Ammon's horn (tissue), 1 donor: ENCODE measurements at regions not wholly inside any gene's neighbourhood (a gene's known extent, or its start where the extent isn't known, plus 50 kb on each side); places are given as distances from the start of the nearest gene placed in this dataset.
"Not testable (repeated sequence)": the region's sequence is repeated elsewhere in the genome, so short reads cannot be mapped to it uniquely, and the experiment has no call there.

Experiments used
- DNase-seq: peaks from one replicate; pipeline ENCODE4 v3.0.0-alpha.2; 2016; ENCODE audit warnings: low spot score

DNA sequence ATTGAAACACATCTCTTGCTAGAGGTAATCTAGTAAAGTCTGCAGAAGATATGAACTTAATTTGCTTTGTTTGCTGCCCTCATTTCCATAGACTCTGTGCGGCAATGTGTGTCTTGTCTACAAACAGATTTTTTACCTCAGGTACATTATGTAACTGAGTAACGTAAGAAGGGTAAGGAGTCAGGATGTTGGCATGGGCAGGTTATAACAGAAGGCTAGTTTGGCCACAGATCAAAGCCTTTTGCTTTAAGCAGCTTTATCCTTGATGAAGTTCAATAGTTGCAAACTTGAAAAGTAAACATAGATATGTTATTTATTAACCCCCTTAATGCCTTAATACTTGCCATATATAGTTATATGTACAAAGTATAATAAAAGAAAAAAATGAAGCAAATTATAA is 391.6 kb upstream of the FKBP1C start:
- no peak for DNase-seq

DNA sequence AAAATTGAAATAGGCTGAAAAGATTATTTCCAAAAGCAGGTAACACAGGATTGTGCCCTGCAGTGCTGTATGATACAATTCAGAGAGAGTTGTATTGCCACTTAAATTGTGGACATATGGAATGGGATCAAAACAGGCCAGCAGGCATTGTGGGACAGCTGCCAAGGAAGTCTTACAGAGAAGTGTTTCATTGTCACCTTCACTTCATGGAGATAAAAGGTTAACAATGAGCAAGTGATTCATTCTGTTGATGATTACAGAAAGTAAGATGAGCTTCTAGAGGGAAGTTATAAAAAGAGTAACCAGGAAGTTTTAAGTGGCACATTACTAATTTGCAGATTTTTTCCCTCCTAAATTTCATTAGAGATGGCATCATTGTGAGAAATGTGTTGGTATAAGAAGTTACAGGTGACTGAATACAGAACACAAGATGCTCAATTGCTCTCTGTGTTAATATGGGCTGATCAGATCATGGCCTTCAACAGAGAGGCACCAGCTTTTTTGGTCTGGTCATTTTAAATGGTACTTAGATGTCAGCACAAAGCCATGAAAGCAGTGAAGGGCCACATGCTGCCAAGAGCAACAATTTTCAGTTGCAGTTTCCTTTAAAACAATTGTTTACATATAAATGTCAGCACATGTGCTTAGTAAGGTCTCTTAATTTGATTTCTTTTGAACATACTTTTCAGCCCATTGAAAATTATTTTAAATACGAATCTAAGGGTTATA is 402.5 kb upstream of the FKBP1C start:
- no peak for DNase-seq

DNA sequence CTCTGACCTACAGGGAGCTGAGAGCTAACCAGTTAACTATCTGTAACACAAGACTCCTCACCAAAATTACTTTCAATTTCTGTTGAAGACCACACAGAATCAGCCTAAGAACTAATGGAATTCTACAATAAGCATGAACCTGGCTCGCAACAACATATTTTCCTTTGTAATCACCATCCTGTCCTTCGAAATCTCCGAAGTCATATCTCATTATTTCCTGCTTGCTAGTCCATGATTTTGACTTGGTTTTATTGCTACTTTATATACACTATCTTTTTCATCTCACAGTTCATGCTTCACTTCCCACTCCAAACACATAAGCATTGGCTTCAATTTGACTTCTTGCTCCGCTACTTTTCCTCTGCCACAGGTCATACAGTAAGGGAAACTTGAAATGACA is 405.8 kb upstream of the FKBP1C start:
- no peak for DNase-seq

DNA sequence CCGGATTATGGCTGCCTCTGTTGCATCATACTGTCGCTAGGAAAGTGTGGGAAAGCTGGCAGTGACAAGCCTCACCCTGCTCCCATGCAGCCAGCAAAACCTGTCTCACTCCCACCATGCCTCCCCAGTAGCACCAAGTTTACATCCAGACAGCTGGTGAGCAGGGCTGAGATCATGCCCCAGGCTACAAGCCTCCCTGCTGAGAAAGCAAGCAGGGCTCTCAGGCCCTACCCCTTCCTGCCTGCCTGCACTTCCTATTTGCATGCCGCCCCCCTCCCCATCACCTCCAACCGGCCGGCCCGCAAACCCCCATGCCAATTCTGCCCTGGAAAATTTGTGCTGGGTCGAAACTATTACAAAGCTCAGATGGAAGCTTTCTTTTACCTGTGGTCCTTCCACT is 408.2 kb upstream of the FKBP1C start:
- DNase-seq: no peak

DNA sequence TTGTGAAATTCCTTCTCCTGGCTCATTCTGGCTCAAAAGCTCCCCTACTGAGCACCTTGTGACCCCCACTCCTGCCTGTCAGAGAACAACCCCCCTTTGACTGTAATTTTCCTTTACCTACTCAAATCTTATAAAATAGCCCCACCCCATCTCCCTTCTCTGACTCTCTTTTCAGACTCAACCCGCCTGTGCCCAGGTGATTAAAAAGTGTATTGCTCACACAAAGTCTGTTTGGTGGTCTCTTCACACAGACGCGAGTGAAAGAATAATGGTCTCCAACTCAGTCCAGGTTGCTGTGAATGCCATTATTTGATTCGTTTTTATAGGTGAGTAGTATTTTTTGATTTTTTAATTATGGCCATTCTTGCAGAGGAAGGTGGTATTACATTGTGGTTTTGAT is 414.1 kb upstream of the FKBP1C start:
- no peak for DNase-seq

DNA sequence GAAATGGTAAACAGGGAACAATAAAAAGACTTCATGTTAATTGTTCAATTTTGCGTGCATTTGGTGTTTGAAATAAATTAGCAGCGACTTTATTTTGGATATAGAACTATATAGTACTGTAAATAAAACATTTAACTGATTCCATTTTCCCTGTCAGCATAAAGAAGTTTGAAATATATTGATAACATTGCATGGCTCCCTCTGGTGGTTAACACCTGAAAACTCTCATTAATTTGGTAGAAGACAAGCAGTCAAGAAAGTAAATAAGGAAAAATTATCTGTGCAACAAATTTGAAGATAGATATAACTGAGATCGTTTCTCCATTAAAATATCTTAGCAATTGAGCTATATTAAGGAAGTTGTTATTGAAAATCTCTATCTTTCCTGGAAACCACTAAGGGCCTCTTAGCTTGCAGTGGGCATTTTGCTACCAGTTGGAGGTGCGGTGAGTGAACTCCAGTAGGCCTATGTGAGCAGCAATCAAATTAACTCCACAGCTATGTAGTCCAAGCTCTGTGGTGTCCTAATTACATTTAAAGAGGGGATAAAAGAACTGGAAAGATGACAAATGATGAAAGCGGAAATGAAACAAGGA is 435.7 kb upstream of the FKBP1C start:
- peak; percentile 37 for DNase-seq

DNA sequence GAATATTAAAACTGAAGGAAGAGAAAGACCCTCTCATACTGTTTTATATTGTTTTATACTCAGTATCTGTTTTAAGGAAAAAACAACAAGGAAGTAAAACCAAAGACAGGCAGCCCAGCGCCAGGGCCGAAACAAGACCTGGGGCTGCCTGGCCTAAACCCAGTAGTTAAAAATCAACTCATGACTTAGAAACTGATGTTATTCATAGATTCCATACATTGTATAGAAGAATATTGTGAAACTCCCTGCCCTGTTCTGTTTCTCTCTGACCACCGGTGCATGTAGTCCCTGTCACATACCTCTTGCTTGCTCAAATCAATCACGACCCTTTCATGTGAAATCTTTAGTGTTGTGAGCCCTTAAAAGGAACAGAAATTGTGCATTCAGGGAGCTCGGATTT is 445.1 kb upstream of the FKBP1C start:
- DNase-seq: not testable (repeated sequence)

DNA sequence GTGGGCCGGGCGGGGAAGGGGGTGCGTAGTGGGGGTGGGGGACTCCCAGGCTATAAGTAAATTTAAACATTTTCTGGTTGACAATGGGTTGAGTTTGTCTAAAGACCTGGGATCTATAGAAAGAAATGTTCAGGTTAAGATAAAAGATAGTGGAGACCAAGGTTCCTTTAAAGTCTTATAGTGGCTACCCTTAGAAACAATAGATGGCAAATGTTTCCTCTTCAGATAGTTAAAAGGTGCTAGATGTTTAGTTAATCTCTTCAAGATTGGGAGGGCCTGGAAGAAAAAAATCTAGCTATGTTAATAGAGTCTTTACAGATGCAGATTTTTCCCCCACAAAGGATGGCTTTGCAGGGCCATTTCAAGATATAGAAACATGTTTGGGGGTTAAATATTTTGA is 446.4 kb upstream of the FKBP1C start:
- DNase-seq: no peak

DNA sequence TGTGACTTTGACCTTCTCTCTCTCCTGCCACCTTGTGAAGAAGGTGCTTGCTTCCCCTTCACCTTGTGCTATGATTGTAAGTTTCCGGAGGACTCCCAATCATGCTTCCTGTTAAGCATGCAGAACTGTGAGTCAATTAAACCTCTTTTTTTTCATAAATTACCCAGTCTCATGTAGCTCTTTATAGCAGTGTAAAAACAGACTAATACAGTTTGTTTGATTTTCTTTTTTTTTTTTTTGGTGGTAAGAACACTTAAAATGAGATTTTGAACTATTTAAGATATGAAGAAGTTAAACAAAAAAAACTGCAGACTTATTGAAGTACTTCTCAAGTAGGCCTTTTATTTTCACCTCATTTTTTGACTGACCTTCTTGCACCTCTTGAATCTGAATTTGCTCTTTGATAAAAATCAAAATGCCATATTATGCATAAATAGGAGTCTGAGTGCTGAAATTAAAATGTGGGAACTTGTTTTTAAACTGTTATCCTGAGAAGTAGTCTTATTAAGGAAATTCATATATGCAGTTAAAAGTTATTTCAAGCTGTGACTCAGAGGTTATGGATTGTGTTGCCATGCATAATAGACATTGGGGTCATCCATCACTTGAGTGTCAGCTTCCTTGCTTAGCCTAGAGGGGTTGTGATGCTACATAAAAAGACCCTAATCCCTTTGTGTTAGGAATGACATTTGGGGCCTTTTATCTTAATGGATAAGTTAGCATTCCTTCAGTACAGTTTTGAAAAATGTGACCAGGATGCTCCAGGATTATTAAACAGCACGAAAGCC is 447.9 kb upstream of the FKBP1C start:
- no peak for DNase-seq

DNA sequence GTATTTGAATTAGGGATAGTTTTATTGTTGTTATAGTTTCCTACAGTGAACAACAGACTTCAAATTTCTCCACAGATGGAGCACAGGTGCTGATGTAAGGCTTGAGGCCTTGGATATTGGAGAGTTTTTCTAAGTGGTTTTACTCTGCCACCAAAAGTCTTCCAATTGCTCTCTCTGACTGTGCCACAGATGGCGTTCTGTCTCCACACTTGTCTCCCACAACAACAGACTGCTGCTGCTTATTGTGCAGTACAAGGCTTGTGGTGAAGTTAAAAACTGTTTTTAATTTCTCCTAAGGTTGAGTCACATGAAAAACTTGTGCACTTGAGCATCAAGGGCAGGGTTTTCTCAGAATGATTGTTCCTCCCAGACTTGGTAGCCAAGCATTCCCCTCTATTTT is 460.9 kb upstream of the KHDRBS2 start:
- peak; percentile 80 for DNase-seq

DNA sequence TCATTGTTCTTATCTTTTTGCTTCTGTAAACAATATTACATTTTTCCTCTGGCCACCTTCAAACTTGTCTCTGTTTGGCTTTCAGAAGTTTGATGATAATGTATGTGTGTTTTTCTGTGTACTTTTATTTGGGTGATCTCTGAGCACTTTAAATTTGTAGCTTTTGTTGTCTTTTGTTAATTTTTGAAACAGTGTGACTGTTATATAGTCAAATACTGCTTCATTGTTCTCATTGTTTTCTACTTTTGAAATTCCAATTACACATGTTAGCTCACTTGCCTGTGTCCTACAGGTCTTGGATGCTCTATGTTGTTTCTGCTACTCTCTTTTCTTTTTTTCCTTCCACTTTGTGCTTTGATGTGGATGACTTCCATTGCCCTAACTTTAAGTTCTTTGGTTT is 460.1 kb upstream of the KHDRBS2 start:
- no peak for DNase-seq

DNA sequence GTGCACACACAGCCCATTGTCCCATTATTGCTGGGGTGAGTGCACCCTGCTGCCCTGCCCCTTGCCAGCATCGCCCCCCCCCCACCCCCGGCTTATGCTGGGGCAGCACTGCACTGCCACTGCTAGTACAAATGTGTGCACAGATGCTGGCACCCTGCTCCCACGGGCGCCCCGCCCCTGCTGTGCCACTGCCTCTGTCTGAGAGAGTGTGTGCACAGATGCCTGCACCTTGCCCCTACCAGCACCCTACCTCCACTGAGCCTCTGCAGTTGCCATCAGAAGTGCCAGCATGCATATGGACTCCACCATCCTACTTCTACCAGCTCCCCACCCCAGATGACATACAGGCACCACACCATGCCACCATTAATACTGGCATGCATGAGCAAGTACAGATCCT is 454.6 kb upstream of the KHDRBS2 start:
- DNase-seq: no peak

DNA sequence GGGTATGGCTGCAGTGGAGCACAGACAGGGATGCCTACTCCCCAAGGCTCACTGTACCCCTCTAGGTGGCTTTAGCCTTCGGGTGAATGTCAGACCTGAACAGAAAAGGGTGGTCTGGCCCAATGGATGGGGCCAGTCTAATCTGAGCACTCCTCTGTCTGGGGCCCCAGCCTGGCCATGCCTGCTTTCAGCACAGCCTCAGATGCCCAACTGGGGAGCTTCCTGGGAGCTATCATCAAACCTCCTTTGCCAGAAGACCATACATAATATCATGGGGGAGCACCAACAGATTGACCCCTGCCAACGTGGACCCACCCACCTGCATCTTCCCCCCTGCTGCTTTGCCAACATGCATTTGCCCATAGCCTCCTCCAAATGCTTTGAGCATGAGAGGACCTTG is 454.1 kb upstream of the KHDRBS2 start:
- DNase-seq: no peak

DNA sequence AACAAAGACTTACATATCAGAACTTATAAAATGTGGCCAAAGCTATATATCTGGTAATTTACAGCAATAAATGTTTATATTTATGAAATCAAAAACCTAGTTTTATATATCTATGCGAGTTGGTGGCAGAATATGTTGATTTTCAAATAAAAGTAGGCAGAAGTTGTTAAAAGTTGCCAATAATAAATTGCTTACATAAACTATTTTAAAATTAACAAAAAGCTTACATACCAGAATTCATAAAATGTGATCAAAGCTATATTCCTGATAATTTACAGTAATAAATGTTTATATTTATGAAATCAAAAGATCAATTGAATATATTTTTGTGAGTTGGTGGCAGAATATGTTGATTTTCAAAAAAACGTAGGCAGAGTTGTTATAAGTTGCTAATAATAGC is 451.8 kb upstream of the KHDRBS2 start:
- no peak for DNase-seq

DNA sequence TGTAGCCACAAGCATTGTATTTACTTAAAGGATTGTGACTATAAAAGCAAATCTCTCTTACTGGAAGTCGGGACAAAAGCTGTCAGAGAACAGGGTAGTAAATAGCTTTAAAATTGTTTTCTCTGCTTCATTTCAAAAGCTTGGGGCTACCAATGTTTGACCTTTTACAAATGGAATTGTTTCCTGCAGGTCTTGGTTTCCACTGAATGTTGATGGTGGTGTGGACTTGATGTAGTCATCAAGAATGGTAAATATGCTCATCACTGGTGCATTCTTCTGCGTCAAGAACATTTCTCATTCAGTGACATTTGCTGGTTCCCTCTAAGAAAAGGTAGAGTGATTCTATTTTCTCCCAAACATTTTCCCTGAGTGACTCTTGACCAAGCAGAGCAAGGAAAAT is 435.4 kb upstream of the KHDRBS2 start:
- DNase-seq: no peak

DNA sequence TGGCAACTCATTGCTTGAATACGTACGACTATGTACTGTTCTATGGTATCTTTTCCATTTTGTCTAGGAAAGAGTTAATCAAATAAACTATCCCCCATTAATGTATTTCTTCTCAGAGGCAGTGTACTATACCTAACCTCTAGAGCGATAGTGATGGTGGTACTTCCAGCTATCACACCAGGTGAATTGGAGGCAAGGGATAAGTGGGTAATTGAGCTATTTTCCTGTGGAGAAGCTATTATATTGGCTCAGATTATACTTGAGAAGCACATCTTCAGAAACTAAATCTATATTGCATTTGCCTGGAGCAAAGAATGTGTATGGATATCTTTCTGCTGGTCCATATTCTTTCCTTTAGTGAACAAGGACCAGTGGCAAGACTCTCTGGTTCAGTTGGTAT is 430.7 kb upstream of the KHDRBS2 start:
- no peak for DNase-seq

DNA sequence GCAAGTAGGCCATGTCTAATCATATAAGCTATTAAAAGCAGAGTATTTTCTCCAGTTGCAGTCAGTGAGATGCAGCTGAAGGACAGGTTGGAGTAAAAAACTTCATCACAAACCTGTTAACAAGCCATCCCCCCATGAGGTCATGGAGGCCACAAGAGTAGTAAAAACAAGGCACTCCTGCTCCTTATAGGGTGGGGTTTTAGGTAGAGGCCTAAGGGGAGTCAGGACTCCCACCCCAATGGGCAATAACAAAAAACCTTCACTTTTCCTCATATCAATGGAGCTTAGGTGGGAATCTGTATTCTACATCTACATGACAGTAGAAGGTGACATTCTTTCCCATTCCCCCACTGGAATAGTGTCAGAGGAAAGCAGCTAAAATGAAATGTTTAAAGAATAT is 428.1 kb upstream of the KHDRBS2 start:
- DNase-seq: no peak

DNA sequence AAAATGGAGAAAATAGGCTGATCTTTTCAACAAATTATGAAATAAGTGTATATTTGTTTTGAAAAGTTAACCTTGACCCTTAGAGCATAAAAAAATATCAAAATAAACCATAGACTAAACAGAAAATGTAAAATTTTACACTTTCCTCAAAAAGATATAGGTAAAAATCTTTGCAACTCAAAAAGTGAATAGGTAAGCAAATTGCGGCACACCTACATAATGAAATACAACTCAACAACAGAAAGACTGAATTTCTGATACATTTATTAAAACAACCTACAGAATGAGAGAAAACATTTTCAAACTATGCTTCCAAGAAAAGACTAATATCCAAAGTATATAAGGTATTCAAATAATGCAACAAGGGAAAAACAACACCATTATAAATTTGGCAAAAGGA is 425.7 kb upstream of the KHDRBS2 start:
- DNase-seq: no peak

DNA sequence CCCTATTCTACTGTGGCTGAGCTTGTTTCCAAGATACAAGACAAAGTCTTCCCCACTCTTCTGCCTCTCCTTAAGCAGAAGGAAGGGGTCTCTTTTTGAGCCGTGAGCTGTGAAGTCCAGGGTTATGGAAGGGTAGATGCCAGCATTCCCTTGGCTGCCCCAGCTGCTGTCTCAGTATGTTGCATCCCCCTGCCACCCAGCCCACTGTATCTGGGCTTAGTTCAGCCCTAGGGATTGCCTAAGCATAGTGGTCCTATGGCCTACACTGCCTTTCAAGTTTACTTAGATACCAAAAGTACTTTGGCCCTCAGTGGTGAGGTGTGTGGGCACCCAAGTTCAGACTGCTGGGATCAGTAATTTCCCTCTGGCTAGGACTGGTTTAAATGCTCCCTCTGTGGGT is 421.9 kb upstream of the KHDRBS2 start:
- DNase-seq: no peak

DNA sequence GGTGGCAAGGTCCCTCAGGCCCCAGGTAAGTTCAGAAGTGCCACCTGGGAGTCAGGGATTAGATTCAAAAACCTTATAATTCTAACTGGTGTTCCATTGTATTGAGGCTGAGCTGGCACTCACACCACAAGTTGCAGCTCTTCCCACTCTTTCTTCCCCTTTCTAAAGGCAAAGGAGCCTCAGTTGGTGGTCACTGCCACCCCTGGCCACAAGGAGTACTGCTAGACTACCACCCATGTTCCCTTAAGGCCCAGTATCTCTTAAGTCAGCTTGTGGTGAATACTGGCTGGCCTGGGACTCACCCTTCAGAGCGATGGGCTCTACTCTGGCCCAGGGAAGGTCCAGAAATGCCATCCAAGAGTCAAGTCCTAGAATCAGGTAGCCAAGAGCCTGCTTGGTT is 421.1 kb upstream of the KHDRBS2 start:
- no peak for DNase-seq

DNA sequence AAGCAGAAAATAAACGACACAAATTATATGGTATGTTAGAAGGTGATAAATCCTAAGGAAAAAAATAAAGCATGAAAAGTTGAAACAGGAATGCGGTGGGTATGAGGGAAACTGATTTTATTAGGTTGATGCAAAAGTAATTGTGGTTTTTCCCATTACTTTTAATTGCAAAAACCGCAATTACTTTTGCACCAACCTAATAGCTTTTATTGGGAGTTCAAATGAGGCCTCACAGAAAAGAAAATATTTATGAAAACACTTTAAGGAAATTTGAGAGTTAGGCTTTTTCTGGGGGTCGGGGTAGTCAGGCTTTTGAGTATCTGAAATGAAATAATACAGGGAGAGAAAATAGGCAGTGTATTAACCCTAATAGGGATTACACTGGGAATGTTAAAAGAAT is 397.0 kb upstream of the KHDRBS2 start:
- DNase-seq: no peak

DNA sequence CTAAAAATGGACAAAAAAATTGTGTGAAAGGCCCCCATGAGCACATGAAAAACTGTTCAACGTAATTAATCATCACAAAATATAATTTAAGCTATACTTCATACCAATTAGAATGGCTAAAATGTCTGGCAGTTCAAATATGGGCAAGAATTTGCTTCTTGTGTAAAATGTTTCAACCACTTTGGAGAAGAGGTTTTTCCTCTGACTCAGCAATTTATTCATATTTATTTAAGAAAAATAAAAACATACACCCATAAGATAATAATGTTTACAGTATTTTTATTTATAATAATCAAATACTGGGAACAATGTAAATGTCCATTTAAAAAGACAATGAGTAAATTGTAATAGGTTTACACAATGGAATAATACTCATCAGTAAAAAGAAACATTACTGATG is 395.1 kb upstream of the KHDRBS2 start:
- no peak for DNase-seq

DNA sequence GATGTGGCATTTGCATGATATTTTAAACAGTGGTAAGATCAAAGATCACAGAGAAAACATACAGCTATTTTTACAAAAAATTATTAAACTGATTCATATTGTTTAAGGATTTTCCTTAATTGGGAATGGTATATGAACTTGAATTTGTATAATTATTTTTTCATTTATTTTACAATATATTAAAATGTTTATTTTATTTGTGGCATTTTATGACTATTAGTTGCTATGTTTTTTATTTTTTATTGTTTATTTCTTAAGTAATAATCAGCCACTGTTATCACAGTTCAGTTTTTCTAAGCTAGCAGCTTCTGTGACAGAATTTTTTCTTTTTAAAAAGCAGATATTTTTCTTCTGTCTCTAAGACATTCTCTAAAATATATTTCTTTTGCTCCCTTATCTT is 387.0 kb upstream of the KHDRBS2 start:
- DNase-seq: no peak
